ENCODE measurements at regions not wholly inside any gene's neighbourhood (a gene's known extent, or its start where the extent isn't known, plus 50 kb on each side); places are given as distances from the start of the nearest gene placed in this dataset.
"Not testable (repeated sequence)": the region's sequence is repeated elsewhere in the genome, so short reads cannot be mapped to it uniquely, and the experiment has no call there.

GRCh38 chr14:34081101-34081575 lies 130.3 kb upstream of the EGLN3 start:
- peak overlapping the region; percentile 35; the same call in 1 of the 2 replicates for H3K27ac ChIP-seq
- TF ChIP-seq CTCF (conservative IDR thresholded peaks at IDR 0.05) = no peak

- H3K27ac ChIP-seq = not testable (repeated sequence)
Observed at GRCh38 chr14:34079643-34080042, 128.8 kb upstream of the EGLN3 start.

- TF ChIP-seq CTCF (conservative IDR thresholded peaks at IDR 0.05) = no peak
- peak overlapping the region; percentile 15; the same call in 1 of the 2 replicates for H3K27ac ChIP-seq
Observed at GRCh38 chr14:34078117-34078743, 127.4 kb upstream of the EGLN3 start.

- H3K27ac ChIP-seq = no peak overlapping the region
- TF ChIP-seq CTCF (conservative IDR thresholded peaks at IDR 0.05) = no peak
Observed at GRCh38 chr14:34075826-34076225, 125.0 kb upstream of the EGLN3 start.

- no peak for TF ChIP-seq CTCF (conservative IDR thresholded peaks at IDR 0.05)
- H3K27ac ChIP-seq = no peak overlapping the region
Observed at GRCh38 chr14:34075042-34075744, 124.3 kb upstream of the EGLN3 start.

- H3K27ac ChIP-seq = no peak overlapping the region
- no peak for TF ChIP-seq CTCF (conservative IDR thresholded peaks at IDR 0.05)
Observed at GRCh38 chr14:34072921-34073320, 122.0 kb upstream of the EGLN3 start.

- no peak overlapping the region for H3K27ac ChIP-seq
- no peak for TF ChIP-seq CTCF (conservative IDR thresholded peaks at IDR 0.05)
Observed at GRCh38 chr14:34072401-34072800, 121.5 kb upstream of the EGLN3 start.

- H3K27ac ChIP-seq = no peak overlapping the region; the same call in 1 of the 2 replicates
- TF ChIP-seq CTCF (conservative IDR thresholded peaks at IDR 0.05) = no peak
Observed at GRCh38 chr14:34070917-34071407, 120.1 kb upstream of the EGLN3 start.

All from VCaP (cell line).